ENCODE measurements at regions not wholly inside any gene's neighbourhood (a gene's known extent, or its start where the extent isn't known, plus 50 kb on each side); places are given as distances from the start of the nearest gene placed in this dataset.

GRCh38 chr20:61014491-61014890 lies 237.6 kb upstream of the CDH4 start:
- no peak for DNase-seq (ENCODE audit: low read depth)

DNA sequence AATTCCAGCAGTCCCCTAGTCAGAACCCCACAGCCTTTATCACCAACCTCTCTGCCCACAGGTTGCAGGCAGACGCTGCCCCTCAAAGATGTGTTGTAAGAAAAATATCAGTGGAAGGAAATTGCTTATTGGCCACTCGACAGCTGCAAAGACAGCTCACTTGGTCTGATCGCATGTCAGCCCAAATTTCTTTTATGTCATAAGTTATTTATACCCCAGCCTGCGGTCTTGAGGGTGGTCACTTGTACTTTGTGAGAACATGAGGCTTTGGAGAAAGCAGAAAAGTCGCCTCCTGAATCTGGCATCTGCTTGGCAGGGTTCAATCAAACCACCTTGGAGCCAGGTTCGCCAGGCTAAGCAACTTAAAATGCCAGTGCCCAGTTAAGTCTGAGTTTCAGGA lies 236.5 kb upstream of the CDH4 start:
- no peak for DNase-seq (ENCODE audit: low read depth)

DNA sequence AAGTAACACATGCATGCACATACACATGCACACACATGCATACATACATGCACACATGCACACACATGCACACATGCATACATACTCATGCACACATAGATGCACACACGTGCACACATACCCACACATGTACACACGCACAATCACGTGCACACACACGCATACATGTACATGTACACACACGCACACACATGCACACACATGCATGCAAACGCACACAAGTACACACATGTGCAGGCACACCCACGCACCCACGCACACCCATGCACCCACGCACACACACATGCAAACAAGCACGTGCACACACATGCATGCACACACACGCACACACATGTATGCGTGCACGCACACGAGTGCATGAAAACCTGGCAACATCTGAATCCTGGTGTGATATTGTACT lies 232.7 kb upstream of the CDH4 start:
- DNase-seq (ENCODE audit: low read depth), result no peak

DNA sequence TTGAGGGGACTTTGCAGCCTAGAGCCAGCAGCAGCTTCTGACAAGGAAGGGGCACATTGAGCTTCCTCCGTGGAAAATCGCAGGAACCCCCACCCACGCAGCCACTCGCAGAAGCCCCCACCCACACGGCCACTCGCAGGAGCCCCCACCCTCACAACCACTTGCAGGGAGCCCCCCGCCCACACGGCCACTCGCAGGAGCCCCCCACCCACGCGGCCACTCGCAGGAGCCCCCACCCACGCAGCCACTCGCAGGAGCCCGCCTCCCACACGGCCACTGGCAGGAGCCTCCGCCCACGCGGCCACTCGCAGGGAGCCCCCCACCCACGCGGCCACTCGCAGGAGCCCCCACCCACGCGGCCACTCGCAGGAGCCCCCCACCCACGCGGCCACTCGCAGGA lies 228.4 kb upstream of the CDH4 start:
- DNase-seq (ENCODE audit: low read depth), result no peak

GRCh38 chr20:61024390-61024789 lies 227.7 kb upstream of the CDH4 start:
- DNase-seq (ENCODE audit: low read depth), result no peak

DNA sequence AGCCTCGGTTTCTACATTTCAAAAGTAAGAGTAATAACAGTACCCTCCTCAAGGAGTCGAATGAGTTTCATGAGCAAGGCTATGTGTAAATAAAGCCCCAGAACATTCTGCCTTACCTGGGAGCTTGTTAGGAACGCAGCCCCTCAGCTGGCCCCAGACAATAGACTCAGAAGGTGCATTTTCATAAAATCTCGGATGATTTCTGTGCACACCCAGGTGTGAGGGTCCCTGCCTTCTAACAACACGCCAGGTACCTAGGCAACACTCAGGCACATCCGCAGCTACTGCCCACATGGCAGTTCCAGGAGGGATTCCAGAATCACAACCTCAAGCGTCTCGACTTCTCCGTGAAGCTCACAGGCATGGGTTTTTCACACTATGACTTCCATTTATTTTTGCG lies 226.5 kb upstream of the CDH4 start:
- DNase-seq (ENCODE audit: low read depth), result no peak

DNA sequence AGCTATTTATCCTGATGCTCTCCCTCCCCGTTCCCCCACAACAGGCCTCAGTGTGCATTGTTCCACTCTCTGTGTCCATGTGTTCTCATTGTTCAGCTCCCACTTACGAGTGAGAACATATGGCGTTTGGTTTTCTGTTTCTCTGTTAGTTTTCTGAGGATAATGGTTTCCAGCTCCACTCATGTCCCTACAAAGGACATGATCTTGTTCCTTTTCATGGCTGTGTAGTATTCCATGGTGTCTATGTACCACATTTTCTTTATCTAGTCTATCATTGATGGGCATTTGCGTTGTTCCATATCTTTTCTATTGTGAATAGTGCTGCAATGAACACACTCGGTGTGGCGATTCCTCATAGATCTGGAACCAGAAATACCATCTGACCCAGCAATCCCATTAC lies 225.9 kb upstream of the CDH4 start:
- DNase-seq (ENCODE audit: low read depth), result no peak

GRCh38 chr20:61026731-61027130 lies 225.3 kb upstream of the CDH4 start:
- no peak for DNase-seq (ENCODE audit: low read depth)

GRCh38 chr20:61027218-61027617 lies 224.8 kb upstream of the CDH4 start:
- DNase-seq (ENCODE audit: low read depth), result no peak

DNA sequence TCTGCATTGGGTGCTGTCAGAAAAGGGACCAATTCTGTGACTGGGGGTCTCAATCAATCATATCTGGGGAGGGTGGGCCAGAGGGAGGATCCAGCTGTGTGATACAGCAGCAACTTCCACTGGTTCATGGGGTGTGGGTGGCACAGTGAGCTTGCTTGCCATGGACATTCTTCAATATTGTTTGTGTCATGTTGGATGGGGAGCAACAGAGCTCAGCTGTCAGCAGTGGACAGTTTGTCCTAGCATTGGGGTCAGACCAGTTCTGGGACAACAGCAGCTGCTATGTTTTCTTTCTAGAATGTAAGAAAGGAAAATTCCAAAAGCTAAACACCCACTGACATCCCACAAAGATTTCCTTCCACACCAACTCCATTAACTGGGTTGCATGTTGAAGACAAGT lies 221.9 kb upstream of the CDH4 start:
- no peak for DNase-seq (ENCODE audit: low read depth)

DNA sequence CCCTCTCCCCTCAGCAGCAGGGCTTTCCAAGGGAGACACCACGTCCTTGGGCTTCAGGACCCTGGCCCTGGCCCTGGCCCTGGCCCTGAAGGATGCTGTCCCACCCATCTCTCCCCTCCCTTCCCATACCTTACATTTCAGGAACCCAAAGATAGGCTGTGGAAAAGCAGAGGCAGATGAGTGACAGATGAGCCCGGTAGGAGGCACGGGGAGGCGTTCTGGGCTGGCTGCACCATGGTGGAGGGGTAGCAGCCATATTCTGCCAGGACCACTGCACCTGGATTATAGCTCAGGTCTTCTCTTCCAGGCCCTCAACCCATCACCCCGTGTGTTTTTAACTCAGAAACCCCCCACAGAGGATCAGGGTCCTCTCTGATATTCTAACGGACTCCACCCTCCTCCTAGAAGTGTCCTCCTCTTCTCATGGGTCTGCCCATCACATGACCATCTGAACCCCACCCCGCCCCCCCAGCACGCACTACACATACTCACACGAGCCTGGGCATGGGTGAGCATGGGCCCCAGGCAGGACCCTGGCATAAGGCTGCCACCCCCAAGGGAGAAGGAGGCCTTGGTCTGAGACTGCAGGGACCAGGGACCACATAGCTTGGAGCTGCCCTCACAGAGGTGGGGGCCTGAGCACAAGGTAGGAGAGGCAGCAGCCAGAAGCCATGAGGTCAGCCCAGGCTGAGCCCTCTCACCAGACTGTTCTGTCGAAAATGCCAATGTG lies 220.8 kb upstream of the CDH4 start:
- no peak for DNase-seq (ENCODE audit: low read depth)

- no peak for DNase-seq (ENCODE audit: low read depth)
These were observed 214.6 kb upstream of the CDH4 start for GRCh38 chr20:61037498-61037897.

- DNase-seq (ENCODE audit: low read depth), result no peak
These were observed 210.6 kb upstream of the CDH4 start for GRCh38 chr20:61041481-61041880.

- DNase-seq (ENCODE audit: low read depth), result no peak
These were observed 209.3 kb upstream of the CDH4 start for GRCh38 chr20:61042506-61043385.

- no peak for DNase-seq (ENCODE audit: low read depth)
These were observed 208.4 kb upstream of the CDH4 start for GRCh38 chr20:61043681-61044080.

- DNase-seq (ENCODE audit: low read depth), result no peak
These were observed 207.6 kb upstream of the CDH4 start for GRCh38 chr20:61044499-61044898.

- no peak for DNase-seq (ENCODE audit: low read depth)
These were observed 207.0 kb upstream of the CDH4 start for GRCh38 chr20:61045091-61045490.

GRCh38 chr20:61045876-61046585 lies 206.0 kb upstream of the CDH4 start:
- DNase-seq (ENCODE audit: low read depth), result no peak

DNA sequence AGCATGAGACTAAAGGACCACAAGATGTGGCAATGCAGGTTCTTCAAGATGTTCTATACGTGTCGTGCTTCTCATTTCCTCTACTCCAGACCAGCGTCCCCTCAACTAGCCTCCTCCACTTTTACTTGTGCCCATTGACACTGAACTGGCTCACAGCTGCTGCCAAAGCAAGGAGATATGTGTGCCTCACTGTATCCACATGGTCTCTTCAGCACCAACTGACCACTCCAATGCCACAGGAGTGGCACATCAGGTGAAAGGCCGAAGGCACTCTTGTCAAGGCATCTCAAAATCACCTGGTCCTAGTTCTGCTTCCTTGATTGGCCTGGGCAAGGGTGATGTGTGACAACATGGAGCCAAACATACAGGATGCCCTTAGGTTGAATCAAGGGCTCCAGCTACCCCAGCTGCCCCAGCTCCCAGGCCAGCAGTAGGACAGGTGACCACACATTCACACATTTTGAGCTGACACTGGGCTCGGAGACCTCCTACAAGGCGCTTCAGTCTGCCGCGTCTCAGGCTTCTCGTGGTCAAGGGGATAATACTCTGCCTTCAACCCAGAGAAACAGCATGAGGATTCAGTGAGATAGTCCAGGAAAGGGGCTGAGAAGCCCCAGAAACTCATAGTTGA lies 205.2 kb upstream of the CDH4 start:
- no peak for DNase-seq (ENCODE audit: low read depth)

DNA sequence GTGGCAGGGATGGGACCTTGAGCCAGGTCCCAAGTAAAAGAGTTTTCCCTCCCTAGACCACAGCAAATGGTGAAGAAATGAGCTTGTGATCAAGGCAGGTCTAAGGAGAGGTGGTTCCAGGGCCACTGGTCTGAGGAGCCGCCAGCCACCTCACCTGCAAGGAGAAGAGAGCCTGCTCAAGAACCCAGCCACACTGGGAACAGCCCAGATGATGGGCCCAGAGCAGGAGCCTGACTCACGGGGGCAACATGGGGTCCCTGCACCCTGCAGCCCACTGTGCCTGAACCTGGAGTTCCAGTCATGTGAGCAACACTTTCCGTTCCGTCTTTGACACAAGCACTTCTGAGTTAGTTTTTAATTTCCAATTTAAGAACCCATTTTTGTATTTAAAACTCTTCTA lies 204.5 kb upstream of the CDH4 start:
- no peak for DNase-seq (ENCODE audit: low read depth)

- DNase-seq (ENCODE audit: low read depth), result no peak
These were observed 203.8 kb upstream of the CDH4 start for GRCh38 chr20:61048302-61048701.

DNA sequence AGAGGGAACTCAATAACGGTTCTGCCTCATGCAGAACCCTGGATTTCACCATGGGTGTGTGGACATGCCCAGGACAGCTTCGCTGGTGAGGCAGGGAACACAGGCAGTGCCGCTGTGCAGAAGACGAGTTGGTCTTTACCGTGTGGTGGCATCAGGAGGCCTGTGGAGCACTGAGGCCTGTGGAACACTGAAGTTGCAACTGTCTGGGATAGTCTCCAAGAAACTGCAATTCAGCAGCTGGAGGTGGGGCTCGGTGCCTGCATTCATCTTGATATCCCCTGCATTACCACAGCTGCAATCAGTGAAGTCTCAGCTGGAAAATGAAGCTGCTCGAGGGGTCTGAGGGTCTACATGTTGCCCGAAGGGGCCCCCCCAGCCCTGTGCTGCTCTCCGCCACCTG lies 202.4 kb upstream of the CDH4 start:
- DNase-seq (ENCODE audit: low read depth), result no peak
